Breast epithelium (tissue), 3 donors: ENCODE measurements at regions not wholly inside any gene's neighbourhood (a gene's known extent, or its start where the extent isn't known, plus 50 kb on each side); places are given as distances from the start of the nearest gene placed in this dataset.

Experiments used
- POLR2A ChIP-seq: fragments of 450-650 bp; IDR thresholded peaks from one replicate; pipeline ENCODE4 v1.6.1; 2016; ENCODE audit warnings: antibody characterized with exemption, mild to moderate bottlenecking, moderate library complexity
- POLR2AphosphoS5 ChIP-seq, 3 donors: sonication (generic); formaldehyde crosslinking; IDR thresholded peaks; one replicate each; pipeline ENCODE4 v1.6.1; 2017; ENCODE audit warnings: antibody characterized with exemption in 3 of 3
- TF ChIP-seq, protein P1 (sequence below), 3 donors: fragments of 450-650 bp; IDR thresholded peaks; one replicate each; pipeline ENCODE4 v1.5.1; 2016 to 2017; ENCODE audit warnings: antibody characterized with exemption in 3 of 3, mild to moderate bottlenecking in 3 of 3, moderate library complexity in 3 of 3

GRCh38 chr3:18232317-18232716 lies 192.8 kb downstream of the SATB1 start:
- TF ChIP-seq, protein P1, sequence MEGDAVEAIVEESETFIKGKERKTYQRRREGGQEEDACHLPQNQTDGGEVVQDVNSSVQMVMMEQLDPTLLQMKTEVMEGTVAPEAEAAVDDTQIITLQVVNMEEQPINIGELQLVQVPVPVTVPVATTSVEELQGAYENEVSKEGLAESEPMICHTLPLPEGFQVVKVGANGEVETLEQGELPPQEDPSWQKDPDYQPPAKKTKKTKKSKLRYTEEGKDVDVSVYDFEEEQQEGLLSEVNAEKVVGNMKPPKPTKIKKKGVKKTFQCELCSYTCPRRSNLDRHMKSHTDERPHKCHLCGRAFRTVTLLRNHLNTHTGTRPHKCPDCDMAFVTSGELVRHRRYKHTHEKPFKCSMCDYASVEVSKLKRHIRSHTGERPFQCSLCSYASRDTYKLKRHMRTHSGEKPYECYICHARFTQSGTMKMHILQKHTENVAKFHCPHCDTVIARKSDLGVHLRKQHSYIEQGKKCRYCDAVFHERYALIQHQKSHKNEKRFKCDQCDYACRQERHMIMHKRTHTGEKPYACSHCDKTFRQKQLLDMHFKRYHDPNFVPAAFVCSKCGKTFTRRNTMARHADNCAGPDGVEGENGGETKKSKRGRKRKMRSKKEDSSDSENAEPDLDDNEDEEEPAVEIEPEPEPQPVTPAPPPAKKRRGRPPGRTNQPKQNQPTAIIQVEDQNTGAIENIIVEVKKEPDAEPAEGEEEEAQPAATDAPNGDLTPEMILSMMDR (IDR thresholded peaks at IDR 0.05) = no peak
- TF ChIP-seq POLR2A (no peak), POLR2AphosphoS5 (IDR thresholded peaks at IDR 0.05) (no peak)
